ENCODE measurements at regions not wholly inside any gene's neighbourhood (a gene's known extent, or its start where the extent isn't known, plus 50 kb on each side); places are given as distances from the start of the nearest gene placed in this dataset.
A peak's percentile ranks its signal among the peaks of the same experiment; 100 is the strongest.

DNA sequence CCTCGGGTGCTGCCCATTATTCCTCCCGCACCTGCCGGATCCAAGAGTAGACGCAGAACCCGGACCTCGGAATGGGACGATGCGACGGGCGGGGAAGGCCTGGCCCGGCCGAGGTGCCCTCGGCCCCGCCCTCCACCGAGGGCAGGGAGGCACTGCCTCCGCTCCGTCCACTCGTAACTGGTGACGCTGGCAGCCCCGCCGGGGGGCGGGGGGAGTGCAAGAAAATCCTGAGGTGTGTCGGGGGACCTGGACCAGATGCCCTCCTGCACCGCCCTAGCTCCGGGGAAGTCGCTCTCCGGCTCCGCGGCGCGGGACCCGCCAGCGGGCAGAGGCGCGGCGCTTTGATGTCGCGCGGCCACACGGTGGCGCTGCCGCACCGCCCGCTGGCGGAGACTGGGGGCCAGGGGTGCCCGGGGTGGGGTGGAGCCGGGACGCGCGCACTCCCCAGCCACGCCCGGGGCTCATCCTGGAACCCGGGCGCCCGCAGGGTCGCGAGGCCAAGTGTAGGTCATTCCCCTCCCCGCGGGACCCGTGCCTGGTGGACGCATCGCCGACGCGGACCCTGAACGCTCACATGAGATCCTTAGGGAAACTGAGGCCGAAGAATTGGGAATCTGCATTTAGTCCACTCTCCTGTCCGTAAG is 202.8 kb downstream of the TTC8 start (continued):
- TF ChIP-seq, protein P1, sequence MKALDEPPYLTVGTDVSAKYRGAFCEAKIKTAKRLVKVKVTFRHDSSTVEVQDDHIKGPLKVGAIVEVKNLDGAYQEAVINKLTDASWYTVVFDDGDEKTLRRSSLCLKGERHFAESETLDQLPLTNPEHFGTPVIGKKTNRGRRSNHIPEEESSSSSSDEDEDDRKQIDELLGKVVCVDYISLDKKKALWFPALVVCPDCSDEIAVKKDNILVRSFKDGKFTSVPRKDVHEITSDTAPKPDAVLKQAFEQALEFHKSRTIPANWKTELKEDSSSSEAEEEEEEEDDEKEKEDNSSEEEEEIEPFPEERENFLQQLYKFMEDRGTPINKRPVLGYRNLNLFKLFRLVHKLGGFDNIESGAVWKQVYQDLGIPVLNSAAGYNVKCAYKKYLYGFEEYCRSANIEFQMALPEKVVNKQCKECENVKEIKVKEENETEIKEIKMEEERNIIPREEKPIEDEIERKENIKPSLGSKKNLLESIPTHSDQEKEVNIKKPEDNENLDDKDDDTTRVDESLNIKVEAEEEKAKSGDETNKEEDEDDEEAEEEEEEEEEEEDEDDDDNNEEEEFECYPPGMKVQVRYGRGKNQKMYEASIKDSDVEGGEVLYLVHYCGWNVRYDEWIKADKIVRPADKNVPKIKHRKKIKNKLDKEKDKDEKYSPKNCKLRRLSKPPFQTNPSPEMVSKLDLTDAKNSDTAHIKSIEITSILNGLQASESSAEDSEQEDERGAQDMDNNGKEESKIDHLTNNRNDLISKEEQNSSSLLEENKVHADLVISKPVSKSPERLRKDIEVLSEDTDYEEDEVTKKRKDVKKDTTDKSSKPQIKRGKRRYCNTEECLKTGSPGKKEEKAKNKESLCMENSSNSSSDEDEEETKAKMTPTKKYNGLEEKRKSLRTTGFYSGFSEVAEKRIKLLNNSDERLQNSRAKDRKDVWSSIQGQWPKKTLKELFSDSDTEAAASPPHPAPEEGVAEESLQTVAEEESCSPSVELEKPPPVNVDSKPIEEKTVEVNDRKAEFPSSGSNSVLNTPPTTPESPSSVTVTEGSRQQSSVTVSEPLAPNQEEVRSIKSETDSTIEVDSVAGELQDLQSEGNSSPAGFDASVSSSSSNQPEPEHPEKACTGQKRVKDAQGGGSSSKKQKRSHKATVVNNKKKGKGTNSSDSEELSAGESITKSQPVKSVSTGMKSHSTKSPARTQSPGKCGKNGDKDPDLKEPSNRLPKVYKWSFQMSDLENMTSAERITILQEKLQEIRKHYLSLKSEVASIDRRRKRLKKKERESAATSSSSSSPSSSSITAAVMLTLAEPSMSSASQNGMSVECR (CRISPR knock-in tag; IDR thresholded peaks at IDR 0.05; ENCODE audit: borderline replicate concordance), result no peak
- TF ChIP-seq ZMAT4 (CRISPR knock-in tag; IDR thresholded peaks at IDR 0.05) (no peak), IRF2 (CRISPR knock-in tag; IDR thresholded peaks at IDR 0.05; ENCODE audit: borderline replicate concordance, low read depth) (no peak), GABPB1 (CRISPR knock-in tag; IDR thresholded peaks at IDR 0.05) (0 out of 2 replicates have a peak, but pooled peaks have one; percentile 12), ETV6 (CRISPR knock-in tag; IDR thresholded peaks at IDR 0.05) (0 out of 2 replicates have a peak, but pooled peaks have one; percentile 2), NR3C1 (CRISPR knock-in tag; conservative IDR thresholded peaks at IDR 0.05; ENCODE audit: low read depth) (0 out of 2 replicates have a peak, but pooled peaks have one; percentile 27)
- TF ChIP-seq, protein P2, sequence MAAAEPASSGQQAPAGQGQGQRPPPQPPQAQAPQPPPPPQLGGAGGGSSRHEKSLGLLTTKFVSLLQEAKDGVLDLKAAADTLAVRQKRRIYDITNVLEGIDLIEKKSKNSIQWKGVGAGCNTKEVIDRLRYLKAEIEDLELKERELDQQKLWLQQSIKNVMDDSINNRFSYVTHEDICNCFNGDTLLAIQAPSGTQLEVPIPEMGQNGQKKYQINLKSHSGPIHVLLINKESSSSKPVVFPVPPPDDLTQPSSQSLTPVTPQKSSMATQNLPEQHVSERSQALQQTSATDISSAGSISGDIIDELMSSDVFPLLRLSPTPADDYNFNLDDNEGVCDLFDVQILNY (CRISPR knock-in tag; IDR thresholded peaks at IDR 0.05), result peak; percentile 28; the same call in 1 of the 2 replicates
- TF ChIP-seq, protein P3, sequence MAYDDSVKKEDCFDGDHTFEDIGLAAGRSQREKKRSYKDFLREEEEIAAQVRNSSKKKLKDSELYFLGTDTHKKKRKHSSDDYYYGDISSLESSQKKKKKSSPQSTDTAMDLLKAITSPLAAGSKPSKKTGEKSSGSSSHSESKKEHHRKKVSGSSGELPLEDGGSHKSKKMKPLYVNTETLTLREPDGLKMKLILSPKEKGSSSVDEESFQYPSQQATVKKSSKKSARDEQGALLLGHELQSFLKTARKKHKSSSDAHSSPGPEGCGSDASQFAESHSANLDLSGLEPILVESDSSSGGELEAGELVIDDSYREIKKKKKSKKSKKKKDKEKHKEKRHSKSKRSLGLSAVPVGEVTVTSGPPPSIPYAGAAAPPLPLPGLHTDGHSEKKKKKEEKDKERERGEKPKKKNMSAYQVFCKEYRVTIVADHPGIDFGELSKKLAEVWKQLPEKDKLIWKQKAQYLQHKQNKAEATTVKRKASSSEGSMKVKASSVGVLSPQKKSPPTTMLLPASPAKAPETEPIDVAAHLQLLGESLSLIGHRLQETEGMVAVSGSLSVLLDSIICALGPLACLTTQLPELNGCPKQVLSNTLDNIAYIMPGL (CRISPR knock-in tag; IDR thresholded peaks at IDR 0.05), result peak; percentile 74

DNA sequence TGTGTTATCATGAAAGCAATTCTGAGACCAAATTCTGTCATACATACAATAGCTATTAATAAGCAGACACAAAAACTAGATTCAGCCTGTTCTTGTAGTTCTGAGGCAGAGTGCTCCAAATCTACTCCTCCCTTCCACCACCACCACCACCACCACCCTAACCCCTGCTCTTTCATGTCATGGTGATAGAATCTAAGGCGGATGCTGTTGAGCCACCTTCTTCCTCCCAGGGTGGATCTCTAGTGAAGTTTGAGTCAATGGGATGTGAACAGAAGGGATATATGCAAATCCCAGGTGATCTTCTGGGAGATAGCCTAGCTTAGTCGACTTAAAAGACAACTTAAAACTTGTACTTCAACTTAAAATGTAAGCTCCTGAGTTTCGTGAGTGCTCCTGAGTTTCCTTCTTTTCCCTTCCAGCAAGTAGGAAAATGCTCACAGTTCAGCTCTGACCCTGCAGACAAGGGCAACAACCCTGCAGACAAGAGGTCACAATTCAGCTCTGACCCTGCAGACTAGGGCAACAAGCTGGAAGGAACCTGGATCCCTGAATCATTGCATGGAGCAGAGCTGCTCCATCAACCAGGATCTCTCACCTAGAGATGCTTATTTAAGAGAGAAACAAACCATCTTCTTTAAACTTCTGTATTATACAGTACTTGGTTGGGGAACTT is 204.1 kb downstream of the TTC8 start:
- ATAC-seq (no peak), DNase-seq (ENCODE audit: low spot score) (no peak)
- H3K4me1 Mint-ChIP-seq, result no peaks in the 10 kb centered on the region
- H3K9me3 Mint-ChIP-seq, result peaks cover 11% of the 10 kb centered on the region
- CTCF ChIA-PET, result interaction anchor here (2.0 kb wide), 1 partner anchor 885 kb away, joined by 6 read pairs; no protein-coding TSS in a partner anchor
- POLR2A ChIA-PET, result no interaction called here
- no peak overlapping the region for H3K27ac Mint-ChIP-seq
- H3K4me3 Mint-ChIP-seq, result peak overlapping the region; percentile 83
- no peaks in the 10 kb centered on the region for H3K36me3 Mint-ChIP-seq
- peaks cover 66% of the 10 kb centered on the region for H3K27me3 Mint-ChIP-seq (ENCODE audit: low read depth)
- TF ChIP-seq JAZF1 (CRISPR knock-in tag; IDR thresholded peaks at IDR 0.05) (no peak), ZNF263 (CRISPR knock-in tag; IDR thresholded peaks at IDR 0.05; ENCODE audit: low read depth) (no peak), ZNF425 (CRISPR knock-in tag; conservative IDR thresholded peaks at IDR 0.05) (no peak), ATF6 (CRISPR knock-in tag; IDR thresholded peaks at IDR 0.05) (no peak), AR (CRISPR knock-in tag; IDR thresholded peaks at IDR 0.05) (no peak), ZNF396 (CRISPR knock-in tag; IDR thresholded peaks at IDR 0.05; ENCODE audit: borderline replicate concordance) (no peak)
- TF ChIP-seq, protein P4, sequence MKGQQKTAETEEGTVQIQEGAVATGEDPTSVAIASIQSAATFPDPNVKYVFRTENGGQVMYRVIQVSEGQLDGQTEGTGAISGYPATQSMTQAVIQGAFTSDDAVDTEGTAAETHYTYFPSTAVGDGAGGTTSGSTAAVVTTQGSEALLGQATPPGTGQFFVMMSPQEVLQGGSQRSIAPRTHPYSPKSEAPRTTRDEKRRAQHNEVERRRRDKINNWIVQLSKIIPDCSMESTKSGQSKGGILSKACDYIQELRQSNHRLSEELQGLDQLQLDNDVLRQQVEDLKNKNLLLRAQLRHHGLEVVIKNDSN (CRISPR knock-in tag; IDR thresholded peaks at IDR 0.05), result no peak
- TF ChIP-seq, protein P5, sequence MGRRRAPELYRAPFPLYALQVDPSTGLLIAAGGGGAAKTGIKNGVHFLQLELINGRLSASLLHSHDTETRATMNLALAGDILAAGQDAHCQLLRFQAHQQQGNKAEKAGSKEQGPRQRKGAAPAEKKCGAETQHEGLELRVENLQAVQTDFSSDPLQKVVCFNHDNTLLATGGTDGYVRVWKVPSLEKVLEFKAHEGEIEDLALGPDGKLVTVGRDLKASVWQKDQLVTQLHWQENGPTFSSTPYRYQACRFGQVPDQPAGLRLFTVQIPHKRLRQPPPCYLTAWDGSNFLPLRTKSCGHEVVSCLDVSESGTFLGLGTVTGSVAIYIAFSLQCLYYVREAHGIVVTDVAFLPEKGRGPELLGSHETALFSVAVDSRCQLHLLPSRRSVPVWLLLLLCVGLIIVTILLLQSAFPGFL (CRISPR knock-in tag; IDR thresholded peaks at IDR 0.05; ENCODE audit: borderline replicate concordance), result no peak
